GM21717 (cell line): ENCODE measurements at regions not wholly inside any gene's neighbourhood (a gene's known extent, or its start where the extent isn't known, plus 50 kb on each side); places are given as distances from the start of the nearest gene placed in this dataset.
"Not testable (repeated sequence)": the region's sequence is repeated elsewhere in the genome, so short reads cannot be mapped to it uniquely, and the experiment has no call there.

Experiments used
- ATAC-seq: cut with Tn5 transposase; IDR thresholded peaks from one replicate; pipeline ENCODE4 v1.9.1; 2021; ENCODE audit warnings: mild to moderate bottlenecking, moderate library complexity; ENCODE audit not compliant: unreplicated experiment

DNA sequence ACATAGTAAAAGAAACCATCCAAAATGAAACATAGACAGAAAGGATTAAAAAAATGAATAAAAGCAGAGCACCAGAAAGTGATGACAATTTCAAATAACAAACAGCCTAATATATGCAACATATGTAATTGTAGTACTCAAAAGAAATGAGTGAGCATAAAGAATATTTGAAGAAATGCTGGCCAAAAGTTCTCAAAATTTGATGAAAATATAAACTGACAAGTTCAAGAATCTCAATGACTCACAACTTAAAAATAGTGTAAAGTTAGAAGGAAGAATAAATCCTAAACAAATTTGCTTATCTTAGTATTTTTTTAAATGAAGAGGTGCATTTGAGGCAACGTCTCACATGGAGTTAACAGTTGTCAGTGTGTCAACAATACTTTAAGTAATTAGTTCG is 498.9 kb downstream of the SLC6A15 start:
- no peak for ATAC-seq

DNA sequence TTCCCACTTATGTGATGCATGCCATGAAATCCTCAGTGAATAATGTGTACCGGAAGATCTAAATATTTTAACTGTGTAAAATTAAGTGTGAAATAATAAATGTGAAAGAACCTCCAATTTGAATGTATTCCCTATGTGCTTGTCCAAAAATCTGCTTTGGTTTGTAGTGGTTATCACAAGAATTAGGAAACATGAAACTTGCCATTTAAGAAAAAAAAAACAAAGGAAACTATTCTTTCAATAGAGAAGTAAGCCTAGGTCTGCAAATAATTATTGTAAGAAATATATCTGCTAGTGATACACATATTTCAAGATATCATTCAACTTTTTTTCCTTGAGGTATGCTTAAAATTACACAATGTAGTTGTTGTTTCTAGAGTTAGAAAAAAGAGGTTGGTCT is 500.4 kb downstream of the SLC6A15 start:
- ATAC-seq: no peak

DNA sequence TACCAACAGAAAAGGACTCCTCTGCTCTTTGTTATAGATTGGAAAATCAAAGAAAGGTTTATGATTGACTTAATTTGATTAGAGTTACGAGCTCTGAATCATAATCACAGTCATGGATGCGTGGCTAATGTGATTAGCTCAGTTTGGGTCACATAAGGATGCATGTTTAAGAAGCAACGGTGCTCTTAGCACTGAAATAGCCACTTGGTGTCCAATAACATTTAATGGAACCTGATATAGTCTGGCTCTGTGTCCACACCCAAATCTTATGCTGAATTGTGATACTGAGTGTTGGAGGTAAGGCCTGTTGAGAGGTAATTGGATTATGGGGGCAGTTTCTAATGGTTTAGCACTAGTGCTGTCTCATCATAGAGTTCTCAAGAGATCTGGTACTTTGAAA is 501.6 kb downstream of the SLC6A15 start:
- no peak for ATAC-seq

DNA sequence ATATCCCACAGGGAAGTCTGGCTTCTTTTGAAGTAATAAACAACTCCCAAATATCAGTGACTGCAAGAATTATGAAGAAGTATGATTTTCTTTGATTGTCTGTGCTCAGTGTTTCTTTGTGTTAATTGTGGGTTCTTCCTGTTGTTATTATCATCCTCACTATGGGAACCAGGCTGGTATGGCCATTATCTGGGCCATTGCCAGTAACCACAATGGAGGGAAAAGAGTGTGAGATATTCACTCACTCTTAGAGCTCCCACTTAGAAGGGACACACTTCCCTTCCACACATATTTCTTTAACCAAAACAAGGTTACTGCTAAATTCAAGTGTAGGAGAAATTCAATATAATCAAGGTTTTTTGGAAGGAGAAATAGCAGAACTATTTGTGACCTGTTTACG is 503.7 kb downstream of the SLC6A15 start:
- no peak for ATAC-seq

DNA sequence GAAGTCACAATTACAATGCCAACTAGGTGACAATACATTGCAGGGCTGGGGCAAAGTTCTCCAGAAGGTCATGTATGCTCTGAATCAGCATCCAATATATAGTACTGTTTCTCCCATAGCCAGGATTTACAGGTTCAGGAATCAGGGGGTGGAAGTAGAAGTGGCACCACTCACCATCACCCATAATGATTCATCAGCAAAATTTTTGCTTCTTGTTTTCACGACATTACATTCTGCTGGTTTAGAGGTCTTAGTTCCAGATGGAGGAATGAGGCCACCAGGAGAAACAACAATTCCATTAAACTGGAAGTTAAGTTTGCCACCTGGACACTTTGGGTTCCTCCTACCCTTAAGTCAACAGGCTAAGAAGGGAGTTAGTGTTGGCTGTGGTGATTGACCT is 505.9 kb downstream of the SLC6A15 start:
- not testable (repeated sequence) for ATAC-seq

DNA sequence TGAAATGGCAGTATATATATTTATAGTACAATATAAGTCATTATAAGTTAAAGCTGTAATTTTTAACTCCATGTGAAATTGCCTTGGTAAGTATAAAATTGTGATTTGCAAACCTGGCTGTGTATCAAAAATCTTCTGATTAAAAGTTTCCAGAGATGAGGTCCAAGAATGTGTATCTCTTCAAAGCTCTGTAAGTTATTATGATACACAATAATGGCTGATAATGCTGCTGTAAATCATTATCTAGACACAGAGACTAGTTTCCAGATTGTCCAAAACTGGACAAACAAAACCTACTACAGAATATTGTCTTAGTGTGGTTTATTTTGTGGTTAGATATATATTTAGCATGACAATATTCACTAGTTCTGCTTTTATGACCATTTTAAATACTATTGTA is 514.8 kb downstream of the SLC6A15 start:
- ATAC-seq: no peak

DNA sequence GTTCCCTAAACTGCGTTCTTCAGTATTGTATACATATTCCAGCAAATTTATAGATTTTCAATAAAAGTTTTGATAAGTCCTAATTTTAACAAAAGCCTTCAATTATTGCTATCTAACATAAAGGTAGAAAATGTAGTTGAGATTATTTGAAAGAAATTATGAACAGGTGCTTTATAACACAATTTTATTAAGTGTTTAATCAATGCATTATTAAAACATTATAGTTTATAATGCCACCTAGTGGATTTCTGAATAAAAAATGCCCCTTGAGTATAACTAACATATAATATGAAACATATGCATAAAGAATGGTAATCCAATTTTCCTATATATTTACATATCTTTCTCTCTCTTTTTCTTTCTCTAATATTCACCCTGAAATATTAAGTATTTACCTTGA is 515.3 kb downstream of the SLC6A15 start:
- ATAC-seq: no peak

DNA sequence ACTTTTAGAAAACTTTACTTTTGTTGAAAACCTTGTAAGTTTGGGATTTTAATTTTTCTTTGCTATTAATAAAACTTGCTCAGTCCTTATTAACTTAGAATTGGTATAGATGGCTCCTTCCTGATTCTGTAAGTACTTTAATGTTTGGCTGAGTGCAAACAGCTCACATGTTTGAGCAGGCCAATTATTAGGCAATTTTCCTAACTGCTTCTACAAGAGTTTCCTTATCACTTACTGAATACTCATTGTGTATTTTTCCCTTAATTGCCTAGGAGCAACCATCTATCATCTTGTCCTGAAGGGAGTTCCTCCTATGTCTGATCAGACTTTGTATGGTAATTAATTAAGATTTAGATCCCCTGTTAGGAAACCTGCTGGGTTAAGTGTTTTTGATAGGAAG is 521.4 kb downstream of the SLC6A15 start:
- not testable (repeated sequence) for ATAC-seq

DNA sequence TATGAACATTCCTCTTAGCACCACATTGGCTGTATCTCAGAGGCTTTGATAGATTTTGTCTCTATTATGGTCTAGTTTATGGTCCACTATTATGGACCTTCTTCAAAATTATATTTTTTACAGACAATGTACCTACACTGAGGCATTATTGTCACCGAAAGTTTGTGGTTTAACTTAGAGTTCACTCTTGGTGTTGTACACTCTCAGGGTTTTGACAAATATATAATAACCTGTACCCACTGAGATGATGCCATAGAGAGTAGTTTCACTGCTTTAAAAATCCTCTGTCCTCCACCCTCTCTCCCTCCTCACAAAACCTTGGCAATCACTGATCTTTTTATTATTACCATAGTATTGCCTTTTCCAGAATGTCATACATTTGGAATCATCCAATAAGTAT is 528.2 kb downstream of the SLC6A15 start:
- no peak for ATAC-seq

DNA sequence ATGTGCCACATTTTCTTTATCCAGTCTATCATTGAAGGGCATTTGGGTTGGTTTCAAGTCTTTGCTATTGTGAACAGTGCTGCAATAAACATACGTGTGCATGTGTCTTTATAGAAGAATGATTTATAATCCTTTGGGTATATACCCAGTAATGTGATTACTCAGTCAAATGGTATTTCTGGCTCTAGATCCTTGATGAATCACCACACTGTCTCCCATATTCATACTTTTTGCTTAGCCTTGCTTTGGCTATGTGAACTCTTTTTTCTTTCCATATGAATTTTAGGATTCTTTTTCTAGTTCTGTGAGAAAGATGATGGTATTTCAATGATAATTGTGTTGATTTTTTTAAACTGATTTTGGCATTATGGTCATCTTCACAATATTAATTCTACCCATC is 530.1 kb downstream of the SLC6A15 start:
- ATAC-seq: not testable (repeated sequence)

DNA sequence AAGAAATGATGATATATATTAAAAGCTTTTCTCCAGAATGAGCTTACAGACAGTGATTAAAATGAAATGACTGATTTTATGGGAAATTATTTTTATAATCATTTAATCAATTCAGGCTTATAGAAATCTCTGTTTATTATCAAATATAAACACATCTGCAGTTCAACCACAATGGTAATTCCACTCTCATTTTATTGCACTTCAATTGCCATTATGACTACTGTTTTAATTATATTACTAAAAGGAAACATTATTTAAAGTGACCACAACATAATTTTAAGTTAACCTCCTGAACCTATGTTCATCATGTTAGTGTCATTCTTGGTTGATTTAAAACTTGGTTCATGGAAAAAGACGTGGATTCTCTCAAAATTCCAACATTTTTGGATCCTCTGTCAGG is 536.3 kb downstream of the SLC6A15 start:
- no peak for ATAC-seq

DNA sequence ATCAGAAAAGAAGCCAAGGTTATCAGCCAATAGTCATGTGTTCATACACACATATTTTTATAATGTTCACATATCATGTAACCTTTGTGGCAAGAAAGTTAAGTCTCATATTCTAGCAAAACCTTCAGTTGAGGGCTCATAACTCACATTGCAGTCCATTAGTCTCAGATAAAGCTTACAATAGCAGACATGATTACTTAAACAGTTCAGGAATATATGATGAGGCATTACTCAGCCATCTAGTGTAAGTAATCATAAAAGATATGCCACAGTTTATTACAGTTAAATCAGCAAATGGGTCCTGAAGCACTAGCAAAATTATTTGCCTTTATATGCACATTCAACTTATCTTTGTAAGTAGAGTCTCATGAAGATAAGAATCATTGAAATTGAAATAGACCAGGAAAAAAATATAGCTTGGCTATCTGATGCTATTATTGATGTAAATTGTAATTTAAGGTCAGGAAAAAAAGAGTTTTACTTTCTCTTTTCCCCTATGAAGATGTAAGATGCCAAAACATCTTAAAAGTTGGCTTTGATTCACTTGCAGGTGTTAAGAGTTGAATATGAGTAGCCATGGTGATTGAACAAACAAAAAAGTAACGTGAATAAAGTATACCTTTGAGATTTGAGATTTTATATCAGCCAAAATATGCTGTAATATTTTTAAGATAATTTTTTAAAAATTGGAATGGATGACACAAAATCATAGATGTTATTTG is 537.0 kb downstream of the SLC6A15 start:
- ATAC-seq: no peak

DNA sequence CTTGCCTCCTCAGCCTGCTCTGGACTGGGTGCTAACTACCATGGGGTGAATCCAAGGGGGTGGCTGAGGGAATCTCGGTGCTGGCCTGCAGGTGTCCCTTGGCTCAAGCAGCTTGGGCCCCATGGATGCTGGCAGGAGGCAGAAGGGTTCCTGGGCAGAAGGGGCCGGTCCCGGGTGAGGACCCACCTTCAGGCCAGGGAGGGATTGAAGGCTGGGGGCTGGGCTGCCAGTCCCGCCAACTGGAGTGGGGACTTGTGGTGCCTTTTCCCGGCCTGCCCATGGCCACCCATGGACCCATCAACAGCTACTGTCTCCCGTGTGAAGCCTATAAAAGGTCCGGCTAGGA is 550.1 kb downstream of the SLC6A15 start:
- ATAC-seq: no peak

DNA sequence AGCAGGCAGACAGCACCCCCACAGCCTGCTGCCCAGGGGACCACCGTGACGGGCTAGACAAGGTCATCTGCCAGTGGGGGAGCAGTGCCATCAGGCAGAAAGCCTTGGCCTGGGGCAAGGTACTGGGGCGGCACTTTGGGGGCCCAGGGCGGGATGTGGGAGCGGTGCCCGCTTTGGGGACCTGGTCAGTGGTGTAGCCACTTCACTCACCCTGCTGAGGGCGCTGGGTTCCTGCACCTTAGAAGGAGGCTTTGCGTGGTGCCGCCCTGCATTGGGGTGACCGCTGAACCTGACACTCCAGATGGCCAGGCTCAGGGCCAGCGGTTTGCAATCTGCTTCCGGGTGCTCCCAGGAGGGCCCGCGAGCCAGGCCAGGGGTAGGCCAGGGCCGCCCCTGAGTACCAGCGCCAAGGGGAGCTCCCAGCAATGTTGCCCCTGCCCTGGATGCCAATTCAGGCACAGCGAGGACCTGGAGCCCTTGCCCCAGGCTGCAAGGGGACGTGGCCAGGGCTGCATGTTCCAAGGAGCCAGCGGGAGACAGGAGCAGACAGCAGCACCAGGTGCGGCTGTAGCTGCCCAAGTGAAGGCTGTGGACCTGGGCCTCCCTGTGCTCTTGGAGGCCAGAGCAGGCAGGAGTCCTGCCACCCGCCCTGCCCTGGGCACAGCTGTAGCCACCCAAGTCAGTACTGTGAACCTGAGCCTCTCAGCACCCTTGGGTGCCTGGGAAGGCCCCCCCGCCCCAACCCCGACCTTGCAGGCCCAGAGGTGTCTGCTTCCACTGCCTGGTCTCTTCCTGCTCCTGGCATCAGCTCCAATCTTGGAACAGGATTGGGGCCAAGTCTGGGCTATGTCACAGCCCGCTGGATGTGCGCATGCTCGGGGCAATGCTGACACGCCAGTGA is 550.7 kb downstream of the SLC6A15 start:
- no peak for ATAC-seq

DNA sequence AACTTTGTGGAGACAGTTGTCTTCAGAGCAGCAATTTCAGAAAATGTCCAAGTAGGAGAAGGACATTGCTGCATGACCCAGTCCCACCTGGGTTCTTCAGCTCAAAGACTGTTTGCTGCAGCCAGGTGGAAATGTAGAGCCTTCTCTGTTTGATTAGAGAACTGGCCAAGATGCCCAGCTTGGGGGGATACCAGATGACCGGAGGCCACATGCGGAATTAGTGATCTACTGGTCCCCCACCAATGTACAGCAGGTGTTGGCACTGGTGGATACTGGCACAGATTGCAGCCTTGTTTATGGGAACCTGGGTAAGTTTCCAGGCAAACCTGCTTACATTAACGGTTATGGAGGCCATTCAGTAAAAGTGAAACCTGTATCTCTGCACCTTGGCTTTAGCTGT is 555.3 kb downstream of the SLC6A15 start:
- ATAC-seq: no peak

DNA sequence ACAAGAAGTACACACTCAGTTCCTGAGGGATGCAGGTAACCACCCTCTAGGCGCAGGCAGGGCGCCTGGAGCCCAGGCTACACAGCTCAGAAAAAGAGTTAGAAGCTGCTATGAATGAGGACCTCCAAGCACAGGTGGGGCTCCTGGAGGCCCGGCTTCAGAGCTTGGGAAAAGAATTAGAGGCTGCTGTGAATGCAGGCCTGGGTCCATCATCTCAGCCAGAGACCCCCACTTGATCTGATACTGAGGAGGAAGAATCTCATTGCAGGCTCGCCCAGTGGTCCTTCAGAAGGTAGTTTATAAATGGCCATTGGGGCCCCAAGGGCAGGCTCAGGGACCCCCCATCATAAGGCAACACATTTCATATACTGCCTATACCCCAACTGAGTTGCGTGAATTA is 556.4 kb downstream of the SLC6A15 start:
- no peak for ATAC-seq

DNA sequence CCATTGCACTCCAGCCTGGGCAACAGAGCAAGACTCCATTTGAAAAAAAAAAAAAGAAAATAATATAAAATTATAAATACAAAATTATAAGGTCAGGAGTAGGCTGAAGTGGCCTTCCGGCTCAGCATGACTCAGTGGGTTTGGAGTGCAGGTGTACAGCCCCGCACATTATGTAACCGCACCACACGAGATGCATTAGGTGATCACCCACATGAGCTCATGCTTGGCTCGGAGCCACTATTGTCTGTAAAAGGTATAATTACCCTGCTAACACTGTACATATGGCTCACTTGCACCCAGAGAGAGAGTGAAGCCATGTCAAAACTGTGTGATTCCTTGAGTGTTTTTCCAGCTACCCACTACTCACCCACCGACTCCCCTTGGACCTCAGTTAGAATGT is 557.0 kb downstream of the SLC6A15 start:
- ATAC-seq: no peak

DNA sequence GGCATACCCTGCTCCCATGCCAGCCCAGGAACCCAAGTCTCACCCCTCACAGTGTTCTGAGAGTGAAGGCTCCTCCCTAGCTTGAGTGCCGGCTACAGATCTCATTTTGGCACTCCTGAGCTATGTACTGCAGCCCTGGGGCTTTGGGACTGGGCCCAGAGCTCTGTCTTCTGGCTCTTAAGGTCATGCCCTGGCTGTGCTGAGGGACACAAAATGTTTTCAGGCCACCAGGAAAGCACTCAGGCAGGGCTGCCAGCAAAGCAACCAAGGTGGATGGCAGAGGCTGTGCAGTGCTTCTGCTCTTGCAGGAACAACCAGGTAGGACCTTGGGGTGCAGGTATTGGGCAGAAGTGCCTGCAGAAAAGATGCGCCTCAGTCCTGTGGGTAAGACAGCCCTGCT is 564.0 kb downstream of the SLC6A15 start:
- no peak for ATAC-seq

DNA sequence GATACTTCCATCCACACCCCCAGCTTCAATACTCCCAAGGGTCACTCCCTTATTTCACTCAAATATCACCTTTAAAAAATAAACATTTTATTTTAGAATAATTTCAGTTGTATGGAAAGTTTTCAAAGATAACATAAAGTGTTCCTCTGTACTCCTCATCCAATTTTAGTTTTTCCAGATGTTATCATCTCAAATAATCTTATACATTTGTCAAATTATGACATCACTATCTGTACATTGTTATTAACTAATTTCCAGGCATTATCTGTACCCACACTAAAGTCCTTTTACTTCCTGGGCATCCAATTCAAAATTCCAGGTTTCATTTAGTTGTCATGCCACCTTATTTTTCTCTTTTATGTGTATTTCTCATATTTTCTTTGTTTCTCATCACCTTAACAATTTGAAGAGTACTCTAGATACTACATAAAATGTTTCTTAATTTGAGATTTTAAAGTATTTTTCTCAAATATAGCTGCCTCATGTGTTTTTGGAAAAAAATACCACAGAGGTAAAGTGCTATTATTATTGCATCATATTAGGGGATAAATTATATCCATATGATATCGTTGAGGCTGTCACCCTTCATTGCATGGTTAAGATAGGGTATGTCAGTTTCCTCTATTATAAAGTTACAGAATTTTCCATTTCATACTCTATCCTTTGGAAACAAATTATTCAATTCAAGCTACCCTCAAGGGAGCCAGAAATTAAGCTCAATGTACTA is 571.0 kb downstream of the SLC6A15 start:
- no peak for ATAC-seq

DNA sequence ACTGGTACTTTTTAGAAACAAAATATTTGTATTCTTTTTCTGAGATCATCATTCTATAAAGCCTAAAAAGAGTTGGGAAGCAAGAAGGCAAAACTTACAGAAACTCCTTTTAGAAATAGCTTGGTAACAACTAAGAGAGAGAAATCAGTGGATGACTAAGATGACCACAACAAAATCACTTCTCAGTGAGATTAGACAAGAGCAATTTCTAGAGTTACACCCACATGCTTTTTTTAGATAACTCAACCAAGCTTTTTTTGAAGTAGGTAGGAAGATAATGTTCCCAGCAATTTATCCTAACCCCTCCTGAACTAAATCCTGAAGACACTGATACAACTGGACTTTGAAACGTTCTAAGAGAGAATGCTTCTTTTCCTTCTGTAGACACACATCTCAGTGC is 576.4 kb downstream of the SLC6A15 start:
- no peak for ATAC-seq

DNA sequence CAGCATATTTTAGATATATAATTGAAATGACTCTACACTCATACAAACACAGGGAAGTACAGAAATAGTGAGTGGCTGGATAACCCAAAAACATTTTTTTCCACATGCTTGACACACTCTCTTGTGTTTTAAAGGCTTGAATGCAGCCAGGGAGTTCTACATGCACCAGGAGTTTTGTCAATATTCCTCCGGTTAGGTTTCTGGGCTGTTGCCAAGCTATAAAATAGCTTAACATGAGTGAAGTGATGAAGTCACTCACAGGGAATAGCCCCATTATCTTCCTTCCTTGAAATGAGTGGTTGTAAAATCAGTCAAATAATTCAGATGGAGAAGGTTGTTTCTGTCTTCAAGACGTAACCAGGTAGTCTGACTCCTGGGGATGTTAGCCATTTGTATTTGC is 582.7 kb downstream of the SLC6A15 start:
- no peak for ATAC-seq

DNA sequence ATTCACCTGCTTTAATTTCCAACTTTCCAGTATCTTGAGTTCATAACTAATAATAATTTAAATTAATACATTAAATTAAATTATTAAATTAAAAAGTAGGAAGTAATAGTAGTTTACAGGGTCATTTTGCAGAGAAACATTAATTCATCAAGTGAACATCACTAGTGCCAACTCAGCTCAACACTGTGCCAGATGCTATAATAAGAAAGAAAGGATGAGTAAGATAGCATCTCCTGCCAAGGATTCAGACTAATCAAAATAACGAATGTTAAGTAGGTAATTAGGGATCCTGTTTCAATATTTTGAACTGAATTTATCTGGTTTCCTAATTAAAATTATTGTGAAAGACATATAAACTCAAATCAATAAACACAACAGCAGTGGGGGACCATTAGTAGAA is 596.7 kb downstream of the SLC6A15 start:
- no peak for ATAC-seq
